Prostate gland (tissue), 2 donors: ENCODE measurements at regions not wholly inside any gene's neighbourhood (a gene's known extent, or its start where the extent isn't known, plus 50 kb on each side); places are given as distances from the start of the nearest gene placed in this dataset.

ENCODE experiments used
- POLR2AphosphoS5 ChIP-seq: sonication (generic); formaldehyde crosslinking; IDR thresholded peaks from one replicate; pipeline ENCODE4 v1.6.1; 2017; ENCODE audit warnings: antibody characterized with exemption
- TF ChIP-seq, protein P1 (sequence below), 4 experiments: fragments of 200-600 bp in 2 of 4; fragments of 450-650 bp in 2 of 4; sonication (generic) in 2 of 4; IDR thresholded peaks; 1 replicate in 3 of 4; 2 replicates in 1 of 4; pipeline ENCODE4 v1.5.1; 2016 to 2019; ENCODE audit warnings: antibody characterized with exemption in 4 of 4, mild to moderate bottlenecking in 2 of 4, moderate library complexity in 2 of 4

GRCh38 chr2:145253492-145253891, 733.6 kb upstream of the ZEB2 start:
- no peak for TF ChIP-seq POLR2AphosphoS5
- TF ChIP-seq, protein P1, sequence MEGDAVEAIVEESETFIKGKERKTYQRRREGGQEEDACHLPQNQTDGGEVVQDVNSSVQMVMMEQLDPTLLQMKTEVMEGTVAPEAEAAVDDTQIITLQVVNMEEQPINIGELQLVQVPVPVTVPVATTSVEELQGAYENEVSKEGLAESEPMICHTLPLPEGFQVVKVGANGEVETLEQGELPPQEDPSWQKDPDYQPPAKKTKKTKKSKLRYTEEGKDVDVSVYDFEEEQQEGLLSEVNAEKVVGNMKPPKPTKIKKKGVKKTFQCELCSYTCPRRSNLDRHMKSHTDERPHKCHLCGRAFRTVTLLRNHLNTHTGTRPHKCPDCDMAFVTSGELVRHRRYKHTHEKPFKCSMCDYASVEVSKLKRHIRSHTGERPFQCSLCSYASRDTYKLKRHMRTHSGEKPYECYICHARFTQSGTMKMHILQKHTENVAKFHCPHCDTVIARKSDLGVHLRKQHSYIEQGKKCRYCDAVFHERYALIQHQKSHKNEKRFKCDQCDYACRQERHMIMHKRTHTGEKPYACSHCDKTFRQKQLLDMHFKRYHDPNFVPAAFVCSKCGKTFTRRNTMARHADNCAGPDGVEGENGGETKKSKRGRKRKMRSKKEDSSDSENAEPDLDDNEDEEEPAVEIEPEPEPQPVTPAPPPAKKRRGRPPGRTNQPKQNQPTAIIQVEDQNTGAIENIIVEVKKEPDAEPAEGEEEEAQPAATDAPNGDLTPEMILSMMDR (IDR thresholded peaks at IDR 0.05): no peak
